ENCODE measurements at regions not wholly inside any gene's neighbourhood (a gene's known extent, or its start where the extent isn't known, plus 50 kb on each side); places are given as distances from the start of the nearest gene placed in this dataset.

GRCh38 chr13:31476266-31476665, 263.1 kb upstream of the RXFP2 start:
- intact Hi-C loops (cut with micrococcal nuclease; ENCODE audit: unreplicated experiment): no loop called here
- no TSS peak for BruUV-seq (replicated peaks)
- no peak for FAIRE-seq

More at GRCh38 chr13:31476266-31476665, 263.1 kb upstream of the RXFP2 start:
- no peaks in the 10 kb centered on the region for H3K9me3 ChIP-seq (replicated peaks; ENCODE audit: control insufficient read depth, insufficient read depth, low read length)
- no peaks in the 10 kb centered on the region for H3K27me3 ChIP-seq (replicated peaks in 1 of 2; ENCODE audit: control insufficient read depth in 2 of 2, insufficient read depth in 2 of 2, low read length in 1 of 2)
- in situ Hi-C loops (cut with MboI): no loop called here
- ChIA-PET POLR2A (no interaction called here), SMC1A (ENCODE audit: uncharacterized antibody, unreplicated experiment) (interaction anchor here (0.7 to 1.7 kb wide), 2 partner anchors 10 to 287 kb away, joined by 3 read pairs; no protein-coding TSS in a partner anchor), RAD21 (ENCODE audit: unreplicated experiment) (no interaction called here), CTCF (interaction anchor here (1.4 kb wide), 1 partner anchor 265 kb away, joined by 3 read pairs; no protein-coding TSS in a partner anchor)
- no peaks in the 10 kb centered on the region for H3K36me3 ChIP-seq (ENCODE audit: control insufficient read depth in 2 of 2, insufficient read depth in 2 of 2, low read length in 1 of 2)
- H3K27ac ChIP-seq (ENCODE audit: control insufficient read depth, insufficient read depth): no peak overlapping the region
- H3K4me1 ChIP-seq (ENCODE audit: control insufficient read depth, insufficient read depth, low read length): no peaks in the 10 kb centered on the region
- ATAC-seq (no peak), DNase-seq (ENCODE audit: low read depth, low spot score) (no peak)
- no peak overlapping the region for H3K4me2 ChIP-seq (ENCODE audit: control insufficient read depth, insufficient read depth)
- no peak overlapping the region for H3K9ac ChIP-seq (ENCODE audit: control insufficient read depth, insufficient read depth, low read length)
- H4K20me1 ChIP-seq (ENCODE audit: control insufficient read depth, insufficient read depth): no peaks in the 10 kb centered on the region
- H2AFZ ChIP-seq (ENCODE audit: control insufficient read depth, low read depth, low read length): no peak overlapping the region
- H3K4me3 ChIP-seq: no peak overlapping the region
- H3K79me2 ChIP-seq (ENCODE audit: control insufficient read depth, insufficient read depth, low read length): no peaks in the 10 kb centered on the region
- 52% methylated on average over 6 of the region's 6 CpGs for WGBS (ENCODE audit: insufficient coverage, insufficient replicate concordance, low lambda C conversion rate, missing lambda C conversion rate)
- no peak for TF ChIP-seq ELK1 (IDR thresholded peaks at IDR 0.05; ENCODE audit: low read depth, low read length)
- no peak for TF ChIP-seq E2F4 (IDR thresholded peaks at IDR 0.05; ENCODE audit: low read depth, low read length)
- TF ChIP-seq RUNX3 (IDR thresholded peaks at IDR 0.05; ENCODE audit: low read length): no peak
- TF ChIP-seq RAD51 (IDR thresholded peaks at IDR 0.05): no peak
- no peak for TF ChIP-seq TCF7 (IDR thresholded peaks at IDR 0.05; ENCODE audit: borderline replicate concordance)
- no peak for TF ChIP-seq ZNF384 (IDR thresholded peaks at IDR 0.05; ENCODE audit: borderline replicate concordance, low read depth, low read length)
- no peak for TF ChIP-seq EP300 (IDR thresholded peaks at IDR 0.05; ENCODE audit: borderline replicate concordance in 1 of 2, control insufficient read depth in 1 of 2, low read depth in 2 of 2, low read length in 2 of 2)
- no peak for TF ChIP-seq ZBTB40 (IDR thresholded peaks at IDR 0.05; ENCODE audit: borderline replicate concordance)
- TF ChIP-seq HDAC6 (IDR thresholded peaks at IDR 0.05; ENCODE audit: unreplicated experiment): no peak
- no peak for TF ChIP-seq ESRRA (IDR thresholded peaks at IDR 0.05; ENCODE audit: low read length)
- TF ChIP-seq MYB (IDR thresholded peaks at IDR 0.05; ENCODE audit: borderline replicate concordance, low read depth, low read length): no peak
- TF ChIP-seq ASH2L (IDR thresholded peaks at IDR 0.05; ENCODE audit: borderline replicate concordance, low read depth): no peak
- no peak for TF ChIP-seq KAT2A (conservative IDR thresholded peaks at IDR 0.05; ENCODE audit: control insufficient read depth, low read depth, low read length)
- TF ChIP-seq NKRF (conservative IDR thresholded peaks at IDR 0.05): no peak

Measured in GM12878 (cell line).